Psoas muscle (tissue), 7 donors: ENCODE measurements at regions not wholly inside any gene's neighbourhood (a gene's known extent, or its start where the extent isn't known, plus 50 kb on each side); places are given as distances from the start of the nearest gene placed in this dataset.

Experiments used
- ATAC-seq, 4 donors: fragments of 200-7000 bp; cut with Tn5 transposase; one replicate each; pipeline ENCODE4 v1.9.1; 2020; ENCODE audit warnings: moderate library complexity in 3 of 4, mild to moderate bottlenecking in 2 of 4
- DNase-seq, 2 donors: peaks; one replicate each; pipeline ENCODE4 v3.0.0-alpha.2; 2020
- H3K27ac ChIP-seq: fragments of 200-600 bp; one replicate; pipeline ENCODE4 v1.8.0; 2022
- H3K27me3 ChIP-seq, 3 donors: fragments of 200-600 bp in 1 of 3; one replicate each; pipeline versions ENCODE4 v1.6.1 to v1.8.0; 2013 to 2022; ENCODE audit warnings: low read length in 2 of 3, mild to moderate bottlenecking in 2 of 3, moderate library complexity in 1 of 3; ENCODE audit not compliant: insufficient read depth in 3 of 3
- H3K36me3 ChIP-seq, 2 donors: fragments of 200-600 bp in 1 of 2; one replicate each; pipeline versions ENCODE4 v1.6.1 to v1.8.0; 2013 to 2022; ENCODE audit warnings: low read depth in 1 of 2, mild to moderate bottlenecking in 1 of 2, moderate library complexity in 1 of 2; ENCODE audit not compliant: insufficient read depth in 1 of 2
- H3K4me1 ChIP-seq: fragments of 200-600 bp; one replicate; pipeline ENCODE4 v1.8.0; 2022
- H3K4me3 ChIP-seq: fragments of 200-600 bp; one replicate; pipeline ENCODE4 v1.8.0; 2022; ENCODE audit warnings: mild to moderate bottlenecking
- H3K9me3 ChIP-seq: fragments of 200-600 bp; one replicate; pipeline ENCODE4 v1.8.0; 2022
- WGBS, 3 donors: extraction: QIAGEN DNeasy Blood & Tissue Kit; methylation state at CpG; one replicate each; pipeline versions ENCODE4 v1.1.6 to v1.1.7; 2013; 5-methylcytosine and 5-hydroxymethylcytosine counted together
- intact Hi-C, 2 donors: fragments of 100-400 bp; cut with DNase I; formaldehyde crosslinking; loops; one replicate each; pipeline versions ENCODE4 v1.11.0 to v1.14.2; 2022
- TF ChIP-seq, protein P1 (sequence below): fragments of 200-600 bp; IDR thresholded peaks from one replicate; pipeline ENCODE4 v1.8.0; 2022; ENCODE audit warnings: antibody characterized with exemption
- donor health status: healthy with polysubstance abuse.
- donor health status: DM: no; HTN: no; CAD: no; lungs with moderate emphysema.
- donor health status: Bipolar disorder and iron deficiency.
- donor health status: healthy.
- donor health status: DM: yes; HTN: yes; CAD: no.
- donor health status: DM: no; HTN: no; CAD: no.
- donor health status: DM: yes; HTN: yes; CAD: no.

DNA sequence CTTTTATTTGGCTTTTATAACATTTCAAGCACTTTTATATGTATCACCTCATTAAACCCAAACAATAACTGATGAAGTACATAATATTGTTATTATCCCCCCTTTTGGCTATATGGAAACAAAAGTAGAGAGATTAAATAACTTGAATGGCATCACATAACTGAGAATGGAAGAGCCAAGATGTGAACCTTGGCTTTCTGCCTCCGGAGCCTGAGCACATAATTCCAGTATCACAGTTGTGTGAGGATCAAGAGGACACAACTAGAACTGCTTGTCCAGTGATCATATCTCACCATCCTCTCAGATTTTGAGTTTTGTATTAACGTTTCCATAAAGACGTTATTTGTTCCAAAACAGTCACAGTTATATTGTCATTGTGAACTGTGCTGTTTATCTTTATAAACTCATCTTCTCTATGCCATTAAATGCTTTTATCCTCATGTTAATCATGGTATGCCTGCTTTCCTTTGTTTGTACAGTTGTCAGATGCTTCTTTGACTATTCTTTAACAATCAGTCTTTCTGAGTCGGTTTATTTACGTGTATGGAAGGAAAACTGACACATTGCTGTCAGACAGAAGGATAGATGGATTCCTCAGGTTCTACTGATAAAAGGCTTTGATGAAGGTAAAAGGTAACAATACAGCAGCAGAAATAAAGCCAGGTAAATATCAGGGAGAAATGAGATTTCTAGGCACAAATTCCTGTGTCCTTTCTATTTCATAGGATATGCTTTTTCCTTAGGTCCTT is 92.0 kb upstream of the FAM13C start:
- 59 to 78% (median 73%) methylated on average over 5 of the region's 5 CpGs for WGBS, 3 donors
- TF ChIP-seq, protein P1, sequence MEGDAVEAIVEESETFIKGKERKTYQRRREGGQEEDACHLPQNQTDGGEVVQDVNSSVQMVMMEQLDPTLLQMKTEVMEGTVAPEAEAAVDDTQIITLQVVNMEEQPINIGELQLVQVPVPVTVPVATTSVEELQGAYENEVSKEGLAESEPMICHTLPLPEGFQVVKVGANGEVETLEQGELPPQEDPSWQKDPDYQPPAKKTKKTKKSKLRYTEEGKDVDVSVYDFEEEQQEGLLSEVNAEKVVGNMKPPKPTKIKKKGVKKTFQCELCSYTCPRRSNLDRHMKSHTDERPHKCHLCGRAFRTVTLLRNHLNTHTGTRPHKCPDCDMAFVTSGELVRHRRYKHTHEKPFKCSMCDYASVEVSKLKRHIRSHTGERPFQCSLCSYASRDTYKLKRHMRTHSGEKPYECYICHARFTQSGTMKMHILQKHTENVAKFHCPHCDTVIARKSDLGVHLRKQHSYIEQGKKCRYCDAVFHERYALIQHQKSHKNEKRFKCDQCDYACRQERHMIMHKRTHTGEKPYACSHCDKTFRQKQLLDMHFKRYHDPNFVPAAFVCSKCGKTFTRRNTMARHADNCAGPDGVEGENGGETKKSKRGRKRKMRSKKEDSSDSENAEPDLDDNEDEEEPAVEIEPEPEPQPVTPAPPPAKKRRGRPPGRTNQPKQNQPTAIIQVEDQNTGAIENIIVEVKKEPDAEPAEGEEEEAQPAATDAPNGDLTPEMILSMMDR, result no peak
- intact Hi-C loops, result no loop called here
- no peaks in the 10 kb centered on the region for H3K36me3 ChIP-seq
- DNase-seq, result no peak
- H3K9me3 ChIP-seq, result no peaks in the 10 kb centered on the region
- H3K27ac ChIP-seq, result no peak overlapping the region
- ATAC-seq, result no peak
- H3K4me3 ChIP-seq, result no peak overlapping the region
- no peaks in the 10 kb centered on the region for H3K27me3 ChIP-seq
- no peaks in the 10 kb centered on the region for H3K4me1 ChIP-seq

DNA sequence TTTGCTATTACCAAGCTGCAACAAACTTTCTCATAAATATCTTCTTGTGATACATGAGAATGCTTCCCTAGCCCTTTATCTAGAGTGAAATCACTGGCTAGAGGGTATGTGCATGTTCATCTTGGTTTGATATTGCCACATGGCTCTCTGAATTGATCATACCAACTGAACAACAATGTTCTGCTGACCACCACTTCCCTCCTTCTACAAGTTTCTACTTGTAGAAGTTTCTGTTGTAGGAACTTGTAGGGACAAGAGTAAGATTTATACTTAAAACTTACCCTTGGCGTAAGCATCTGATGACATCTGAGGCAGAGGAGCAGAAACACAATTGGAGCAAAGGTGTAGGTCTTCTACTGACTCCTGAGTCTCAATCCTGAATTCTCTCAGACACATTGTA is 86.3 kb upstream of the FAM13C start:
- Histone ChIP-seq H3K9me3 (no peaks in the 10 kb centered on the region), H3K27me3 (no peaks in the 10 kb centered on the region), H3K4me1 (no peaks in the 10 kb centered on the region), H3K36me3 (no peaks in the 10 kb centered on the region), H3K27ac (no peak overlapping the region), H3K4me3 (no peak overlapping the region)
- DNase-seq (no peak), ATAC-seq (no peak)
- TF ChIP-seq, protein P1, result no peak
- intact Hi-C loops, result no loop called here
- 97 to 100% (median 99%) methylated on average over 1 of the region's 1 CpG for WGBS, 3 donors

- peaks cover 9% of the 10 kb centered on the region for H3K9me3 ChIP-seq
- no peak for ATAC-seq
- H3K27ac ChIP-seq, result no peak overlapping the region
- DNase-seq, result no peak
- TF ChIP-seq, protein P1, result no peak
- H3K4me1 ChIP-seq, result no peaks in the 10 kb centered on the region
- no peaks in the 10 kb centered on the region for H3K36me3 ChIP-seq
- H3K27me3 ChIP-seq, result no peaks in the 10 kb centered on the region
- no peak overlapping the region for H3K4me3 ChIP-seq
- intact Hi-C loops, result no loop called here
Measured at GRCh38 chr10:59435707-59436106, 73.4 kb upstream of the FAM13C start.

DNA sequence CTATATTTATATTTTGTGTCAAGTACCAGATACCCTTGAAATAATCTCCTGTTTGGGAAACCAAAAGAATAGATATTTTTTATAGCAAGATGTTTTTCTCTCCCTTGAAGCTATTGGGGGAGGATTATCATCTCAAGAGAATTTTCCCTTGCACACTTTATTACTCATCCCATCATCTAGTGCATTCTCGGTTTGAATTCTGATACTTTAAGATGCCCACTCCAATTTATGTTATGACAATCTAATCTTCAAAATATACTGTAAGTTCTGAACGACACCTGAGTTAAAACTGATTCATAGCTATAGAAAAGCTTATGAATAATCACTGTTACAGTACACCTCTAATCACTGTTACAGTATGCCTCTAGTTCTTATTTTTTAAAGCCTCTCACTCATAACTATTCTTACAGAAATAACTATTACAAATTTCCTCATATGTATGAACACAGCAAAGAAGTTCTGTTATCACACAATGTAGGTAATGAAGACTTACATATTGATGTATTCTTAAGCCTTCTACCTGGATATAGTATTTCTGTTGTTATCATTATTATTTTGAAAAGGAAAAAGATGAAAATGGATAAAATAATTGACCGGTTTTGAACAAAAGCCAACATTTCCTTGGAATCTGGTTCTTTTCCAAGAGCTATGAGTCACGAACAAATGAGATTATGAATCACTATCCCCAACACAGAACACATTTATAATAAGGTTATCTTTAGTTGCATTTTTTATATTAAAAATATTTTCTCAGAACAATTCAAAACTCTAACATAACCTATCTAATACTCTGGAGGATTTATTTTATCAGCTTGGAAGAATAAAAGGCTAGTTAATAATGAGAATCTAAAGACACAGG is 72.3 kb upstream of the FAM13C start:
- H3K27ac ChIP-seq, result no peak overlapping the region

More for the DNA sequence above, 72.3 kb upstream of the FAM13C start:
- TF ChIP-seq, protein P1, result no peak
- intact Hi-C loops, result no loop called here
- Histone ChIP-seq H3K9me3 (peaks cover 7% of the 10 kb centered on the region), H3K36me3 (no peaks in the 10 kb centered on the region), H3K4me3 (no peak overlapping the region), H3K27me3 (no peaks in the 10 kb centered on the region), H3K4me1 (no peaks in the 10 kb centered on the region)
- ATAC-seq (no peak), DNase-seq (no peak)
- 28 to 43% (median 36%) methylated on average over 4 of the region's 4 CpGs for WGBS, 3 donors
